Gastroesophageal sphincter (tissue), 3 donors: ENCODE measurements at regions not wholly inside any gene's neighbourhood (a gene's known extent, or its start where the extent isn't known, plus 50 kb on each side); places are given as distances from the start of the nearest gene placed in this dataset.

Source experiments
- EP300 ChIP-seq: sonication (generic); formaldehyde crosslinking; IDR thresholded peaks from one replicate; pipeline ENCODE4 v1.6.1; 2017; ENCODE audit warnings: antibody characterized with exemption, mild to moderate bottlenecking
- TF ChIP-seq, protein P1 (sequence below), 4 experiments: fragments of 200-600 bp in 2 of 4; fragments of 450-650 bp in 2 of 4; sonication (generic) in 1 of 4; IDR thresholded peaks; one replicate each; pipeline ENCODE4 v1.5.1; 2017 to 2019; ENCODE audit warnings: antibody characterized with exemption in 4 of 4, mild to moderate bottlenecking in 2 of 4, moderate library complexity in 2 of 4

DNA sequence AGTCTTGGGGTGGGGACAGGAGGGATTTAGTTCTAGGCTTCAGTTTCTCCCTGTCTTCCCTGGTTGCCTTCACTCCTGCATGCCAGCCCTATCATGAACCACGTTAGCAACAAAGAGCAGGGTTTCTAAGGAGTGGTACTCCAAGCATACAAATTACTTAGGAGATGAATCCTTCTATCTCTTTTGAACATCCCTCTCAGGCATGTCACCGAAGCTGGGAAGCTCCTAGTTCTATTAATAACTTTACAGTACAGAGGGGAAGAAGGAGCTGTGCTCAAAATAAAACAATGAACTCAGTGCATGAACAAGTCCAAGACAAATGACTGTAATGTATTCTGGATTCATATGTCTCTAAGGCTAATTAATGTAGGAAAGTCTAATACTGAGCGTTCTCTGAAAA lies 450.6 kb upstream of the RASGEF1B start:
- TF ChIP-seq, protein P1, sequence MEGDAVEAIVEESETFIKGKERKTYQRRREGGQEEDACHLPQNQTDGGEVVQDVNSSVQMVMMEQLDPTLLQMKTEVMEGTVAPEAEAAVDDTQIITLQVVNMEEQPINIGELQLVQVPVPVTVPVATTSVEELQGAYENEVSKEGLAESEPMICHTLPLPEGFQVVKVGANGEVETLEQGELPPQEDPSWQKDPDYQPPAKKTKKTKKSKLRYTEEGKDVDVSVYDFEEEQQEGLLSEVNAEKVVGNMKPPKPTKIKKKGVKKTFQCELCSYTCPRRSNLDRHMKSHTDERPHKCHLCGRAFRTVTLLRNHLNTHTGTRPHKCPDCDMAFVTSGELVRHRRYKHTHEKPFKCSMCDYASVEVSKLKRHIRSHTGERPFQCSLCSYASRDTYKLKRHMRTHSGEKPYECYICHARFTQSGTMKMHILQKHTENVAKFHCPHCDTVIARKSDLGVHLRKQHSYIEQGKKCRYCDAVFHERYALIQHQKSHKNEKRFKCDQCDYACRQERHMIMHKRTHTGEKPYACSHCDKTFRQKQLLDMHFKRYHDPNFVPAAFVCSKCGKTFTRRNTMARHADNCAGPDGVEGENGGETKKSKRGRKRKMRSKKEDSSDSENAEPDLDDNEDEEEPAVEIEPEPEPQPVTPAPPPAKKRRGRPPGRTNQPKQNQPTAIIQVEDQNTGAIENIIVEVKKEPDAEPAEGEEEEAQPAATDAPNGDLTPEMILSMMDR (IDR thresholded peaks at IDR 0.05): no peak
- TF ChIP-seq EP300: no peak
